HG03039 (cell line): ENCODE measurements at regions not wholly inside any gene's neighbourhood (a gene's known extent, or its start where the extent isn't known, plus 50 kb on each side); places are given as distances from the start of the nearest gene placed in this dataset.

Experiments
- ATAC-seq: cut with Tn5 transposase; IDR thresholded peaks from one replicate; pipeline ENCODE4 v1.9.1; 2021; ENCODE audit warnings: mild to moderate bottlenecking, moderate library complexity; ENCODE audit not compliant: unreplicated experiment

DNA sequence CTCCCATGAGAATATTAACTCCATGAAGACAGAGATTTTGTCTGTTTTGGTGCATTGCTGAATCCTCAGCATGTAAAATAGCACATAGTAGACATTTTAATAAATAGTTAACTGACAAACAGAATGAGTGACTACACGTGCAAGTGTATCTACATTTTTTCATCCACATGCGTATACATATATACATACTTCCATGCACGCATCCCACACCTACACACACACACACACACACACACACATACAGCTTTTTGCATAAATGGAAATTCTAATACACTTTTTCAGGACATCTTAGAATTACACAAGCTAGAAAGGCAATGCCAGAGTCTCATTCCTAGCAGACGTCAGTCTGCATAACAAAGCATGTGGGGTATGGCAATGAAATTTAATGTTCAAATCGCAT is 139.7 kb upstream of the LRFN2 start:
- no peak for ATAC-seq

DNA sequence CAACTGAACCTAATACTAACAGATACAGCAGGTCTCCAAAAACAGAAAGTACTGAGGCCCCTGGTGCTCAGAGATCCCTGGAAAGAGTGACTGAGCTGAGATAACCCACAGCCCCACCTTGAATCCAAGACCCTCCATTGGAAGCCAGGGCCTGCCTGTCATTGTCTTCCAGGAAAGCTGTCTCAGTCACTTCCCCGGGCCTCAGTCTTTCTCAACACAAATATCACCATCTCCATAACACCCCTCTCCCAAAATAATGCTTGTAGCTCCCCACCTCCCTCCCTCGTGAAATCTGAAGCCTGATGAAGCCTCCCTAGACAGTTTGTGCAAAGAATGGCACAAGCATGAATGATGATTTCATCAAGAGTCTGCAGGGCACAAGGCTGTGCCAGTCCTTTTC is 138.2 kb upstream of the LRFN2 start:
- ATAC-seq: no peak

DNA sequence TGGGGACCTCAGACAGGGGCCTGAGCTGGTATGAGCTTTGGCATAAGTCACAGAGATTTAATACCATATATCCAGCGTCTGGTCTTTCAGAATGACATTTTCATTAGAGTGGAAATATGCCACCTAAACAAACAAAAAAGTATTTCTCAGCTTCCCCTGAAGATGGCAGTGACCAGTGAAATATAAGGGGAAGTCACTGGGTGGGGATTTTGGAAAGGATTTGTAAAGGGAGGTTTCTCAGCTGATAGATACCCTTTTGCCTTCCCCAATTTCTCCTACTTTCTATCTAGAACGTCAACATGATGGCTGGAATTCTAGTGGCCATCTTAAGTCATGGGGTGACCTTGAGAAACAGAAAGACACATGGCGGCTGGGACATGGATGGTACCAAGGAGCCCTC is 137.7 kb upstream of the LRFN2 start:
- no peak for ATAC-seq

DNA sequence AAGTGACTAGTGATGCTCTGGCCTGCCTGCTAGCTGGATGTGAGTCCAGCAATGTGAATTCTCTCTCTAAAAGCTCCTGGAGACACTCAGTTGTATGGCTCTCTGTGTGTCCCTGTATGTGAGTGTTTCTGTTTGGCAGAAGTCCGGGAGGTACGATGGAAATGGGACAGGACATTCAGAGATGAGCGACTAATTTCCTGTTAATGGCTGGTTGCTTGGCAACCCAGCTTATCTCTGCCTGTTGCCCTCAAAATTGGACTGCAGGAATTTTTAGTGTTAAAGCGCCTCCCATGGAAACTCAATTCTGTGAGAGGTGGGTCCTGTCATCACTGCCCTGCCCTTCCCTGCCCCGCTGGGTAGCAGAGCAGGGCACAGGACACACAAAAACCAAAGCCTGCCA is 136.8 kb upstream of the LRFN2 start:
- no peak for ATAC-seq

DNA sequence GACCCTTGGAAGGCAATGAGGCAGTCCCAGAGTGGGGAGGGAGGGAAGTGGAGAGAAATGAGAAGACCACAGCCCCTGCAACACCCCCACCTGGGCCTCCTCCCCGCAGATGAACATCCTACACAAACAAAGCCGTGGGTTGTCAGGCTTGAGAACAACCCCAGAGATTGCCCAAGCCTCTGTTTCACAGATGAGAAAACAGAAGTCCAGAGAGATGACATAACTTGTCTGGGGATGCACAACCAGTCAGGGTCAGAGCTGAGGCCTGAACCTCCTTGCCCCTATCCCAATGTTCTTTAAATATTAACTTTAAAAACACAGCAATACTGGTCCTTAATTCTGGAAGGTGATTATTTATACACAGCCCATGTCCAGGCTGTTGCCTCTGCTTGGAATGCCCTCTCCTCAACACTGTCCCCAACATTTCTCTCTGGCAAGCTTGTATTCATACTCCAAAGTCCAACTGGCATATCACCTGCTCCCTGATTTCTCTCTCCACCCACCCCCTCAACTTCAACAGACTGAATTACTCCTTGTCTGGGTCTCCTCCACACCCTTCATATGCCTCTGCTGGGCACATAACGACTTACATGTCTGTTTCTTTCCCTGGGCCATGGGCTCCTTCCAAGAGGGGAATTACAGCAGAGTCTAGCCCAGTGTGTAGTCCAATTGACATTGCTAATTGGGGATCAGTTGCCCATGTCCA is 135.5 kb upstream of the LRFN2 start:
- ATAC-seq: no peak

DNA sequence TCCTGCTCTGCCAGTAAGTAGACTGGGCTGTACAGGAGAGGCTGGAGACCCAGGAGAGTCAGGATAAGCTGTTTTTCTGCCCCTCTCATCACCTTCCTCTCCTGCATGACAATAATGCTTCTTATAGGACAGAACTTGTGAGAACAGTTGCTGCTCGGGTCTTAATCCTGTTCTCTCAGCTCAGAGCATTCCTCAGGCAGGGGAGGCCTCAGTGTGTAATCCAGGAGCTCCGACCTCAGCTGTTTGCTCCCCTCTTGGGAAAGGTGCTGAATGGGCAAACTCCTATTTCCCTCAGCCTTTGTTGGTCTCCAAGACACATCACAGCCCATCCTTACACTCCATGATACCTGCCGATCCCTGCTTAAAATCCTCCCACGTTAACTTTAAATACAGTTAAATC is 134.9 kb upstream of the LRFN2 start:
- no peak for ATAC-seq

DNA sequence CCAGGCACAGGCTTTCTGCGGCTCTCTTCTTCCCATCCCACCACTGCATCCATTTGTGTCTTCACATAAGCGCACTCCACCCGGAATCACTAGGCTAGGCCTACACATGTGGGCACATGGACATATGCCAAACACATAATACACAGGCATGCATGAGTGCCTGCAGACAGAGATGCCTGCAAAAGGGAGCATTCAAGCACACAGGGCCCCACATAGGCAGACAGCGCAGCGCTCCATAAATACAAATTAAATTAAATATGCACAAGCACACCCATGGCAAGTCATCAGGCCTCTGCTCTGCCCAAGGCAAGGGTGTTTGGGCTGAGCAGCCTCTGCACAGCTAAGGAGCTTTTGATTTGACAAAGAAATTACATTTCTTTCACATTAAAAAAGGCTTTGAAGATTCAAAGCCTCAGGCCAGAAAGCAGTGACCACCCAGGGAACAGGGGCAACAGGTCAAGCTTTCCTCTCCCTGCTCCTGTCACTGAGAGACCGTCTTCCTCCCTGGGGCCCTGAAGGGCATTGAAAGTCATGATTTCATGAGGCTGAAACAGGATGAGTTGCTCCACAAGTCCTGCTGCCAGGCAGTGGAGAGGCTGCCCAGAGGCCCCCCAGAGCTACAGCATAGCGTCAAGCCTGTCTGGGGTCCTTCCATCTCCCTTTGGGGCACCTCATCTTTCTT is 134.2 kb upstream of the LRFN2 start:
- no peak for ATAC-seq

DNA sequence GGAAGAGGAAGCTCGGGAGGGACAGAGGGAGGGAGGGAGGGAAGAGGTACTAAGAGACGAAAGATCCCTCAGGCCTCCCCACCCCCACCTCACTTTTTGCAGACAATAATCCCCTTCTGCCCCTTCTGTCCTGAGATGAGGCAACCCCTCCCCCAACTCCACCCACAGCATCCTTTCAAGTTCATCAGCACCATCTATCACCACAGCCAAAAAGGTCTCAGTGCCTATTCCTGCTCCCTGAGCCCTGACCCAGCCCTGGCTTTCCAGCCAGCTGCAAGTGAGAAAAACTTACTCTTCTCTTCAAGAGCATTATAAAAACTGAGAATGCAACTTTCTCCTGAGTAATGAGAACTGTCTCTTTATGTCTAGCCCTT is 133.2 kb upstream of the LRFN2 start:
- no peak for ATAC-seq

DNA sequence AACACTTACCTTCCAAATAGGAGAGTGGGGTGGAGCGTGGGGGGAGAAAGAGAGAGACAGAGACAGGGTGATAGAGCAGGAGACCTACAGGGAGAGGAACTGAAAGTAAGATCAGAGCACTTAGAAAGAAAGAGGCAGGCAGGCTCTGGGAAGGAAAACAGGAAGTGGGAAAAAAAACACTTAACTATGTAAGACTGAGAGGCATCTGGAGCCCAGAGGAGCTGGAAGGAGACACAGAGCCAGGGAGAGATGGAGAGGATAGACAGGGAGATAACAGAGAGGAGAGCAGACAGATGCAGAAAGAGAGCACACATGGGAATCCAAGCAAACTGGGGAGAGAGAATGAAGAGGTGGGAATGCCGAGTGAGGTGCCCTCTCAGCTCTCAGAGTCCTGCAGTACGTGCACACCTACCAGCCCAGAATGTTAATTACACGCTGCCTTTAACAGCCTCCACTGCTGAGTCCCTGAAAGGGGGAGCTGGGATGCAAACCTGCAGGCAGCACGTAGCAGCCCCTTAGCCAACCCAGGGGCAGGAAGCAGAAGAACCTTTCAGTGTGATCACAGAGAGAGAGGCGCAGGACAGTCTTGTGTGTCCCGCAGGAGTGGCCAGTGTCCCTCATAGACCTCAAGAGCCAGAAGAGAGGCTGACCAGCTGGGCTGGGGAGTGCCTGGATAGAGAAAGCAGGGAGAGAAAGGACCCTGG is 132.7 kb upstream of the LRFN2 start:
- peak; percentile 57 for ATAC-seq

DNA sequence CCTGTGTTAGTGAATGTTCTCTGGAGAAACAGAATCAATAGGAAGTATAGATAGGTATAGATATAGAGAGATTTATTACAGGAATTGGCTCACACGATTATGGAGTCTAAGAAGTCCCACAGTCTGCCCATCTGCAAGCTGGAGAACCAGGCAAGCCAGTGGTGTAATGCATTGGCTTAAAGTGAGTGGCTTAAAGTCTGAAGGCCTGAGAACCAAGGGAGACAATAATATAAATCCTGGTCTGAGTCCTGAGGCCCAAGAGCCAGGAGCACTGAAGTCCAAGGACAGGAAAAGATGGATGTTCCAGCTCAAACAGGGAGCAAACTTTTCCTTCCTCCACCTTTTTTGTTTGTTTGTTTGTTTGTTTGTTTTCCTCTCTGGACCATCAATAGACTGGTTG is 131.2 kb upstream of the LRFN2 start:
- no peak for ATAC-seq

DNA sequence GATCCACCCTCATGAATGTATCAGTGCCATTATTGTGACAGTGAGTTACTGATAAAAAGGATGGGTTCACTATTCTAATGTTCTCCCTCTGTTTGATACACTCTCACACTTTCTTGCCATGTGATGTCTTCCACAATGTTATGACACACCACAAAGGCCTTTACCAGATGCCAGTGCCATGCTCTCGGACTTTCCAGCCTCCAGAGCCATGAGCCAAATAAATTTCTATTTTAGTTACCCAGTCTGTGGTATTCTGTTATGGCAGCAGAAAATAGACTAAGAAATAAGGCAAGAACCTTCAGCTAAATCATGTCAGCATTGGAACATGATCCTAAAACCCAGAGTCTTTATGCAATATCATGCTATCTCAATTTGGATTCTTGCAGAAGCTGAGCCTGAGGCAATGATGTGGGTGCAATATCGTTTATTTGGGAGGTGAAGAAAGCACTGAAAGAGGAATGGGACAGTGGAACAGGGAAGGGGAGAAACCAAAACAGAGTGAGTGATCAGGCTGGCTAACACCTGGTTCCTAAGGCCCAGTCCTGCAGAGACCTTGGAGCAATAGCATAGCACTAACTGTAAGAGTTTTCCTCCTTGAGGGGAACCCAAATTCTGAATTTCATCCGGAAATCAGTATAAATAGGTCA is 130.4 kb upstream of the LRFN2 start:
- no peak for ATAC-seq

DNA sequence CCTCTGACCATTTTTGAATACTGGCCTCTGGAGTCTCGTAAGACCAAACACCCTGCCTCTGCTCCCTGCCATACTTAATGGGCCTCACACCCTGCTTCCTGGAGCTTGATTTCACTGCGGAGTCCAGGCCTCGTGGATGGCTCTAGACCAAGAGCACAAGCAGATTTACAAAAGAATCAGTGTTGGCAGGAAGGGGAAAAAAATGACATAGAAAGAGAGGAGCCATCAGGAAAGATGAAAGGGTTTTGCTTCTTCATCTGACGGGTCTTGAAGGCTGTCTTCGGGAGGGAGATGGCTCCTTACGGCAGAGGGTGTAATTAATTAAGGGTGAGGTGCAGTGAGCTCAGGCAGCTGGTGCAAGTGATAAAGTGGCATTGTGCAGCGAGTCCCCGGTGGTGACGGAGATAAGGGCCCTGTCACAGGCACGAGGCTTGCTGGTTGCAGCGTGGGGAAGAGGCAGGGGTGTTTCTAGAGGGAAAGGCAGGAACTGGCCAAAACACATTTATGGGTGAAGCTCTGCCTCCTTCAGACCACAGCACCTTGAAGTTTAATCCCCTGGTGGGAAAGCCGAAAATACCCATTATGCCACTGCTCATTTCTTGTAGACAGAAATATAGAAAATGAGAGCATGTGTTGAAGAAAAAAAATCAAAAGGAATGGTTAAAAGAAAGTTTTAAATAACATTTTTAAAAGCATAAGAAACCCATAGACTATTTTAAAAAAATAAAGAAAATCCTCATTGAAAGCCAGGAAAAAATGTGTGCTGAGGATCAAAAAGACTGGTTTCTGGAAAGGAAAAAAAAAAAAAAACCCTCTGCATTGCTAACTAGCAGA is 128.6 kb upstream of the LRFN2 start:
- no peak for ATAC-seq

DNA sequence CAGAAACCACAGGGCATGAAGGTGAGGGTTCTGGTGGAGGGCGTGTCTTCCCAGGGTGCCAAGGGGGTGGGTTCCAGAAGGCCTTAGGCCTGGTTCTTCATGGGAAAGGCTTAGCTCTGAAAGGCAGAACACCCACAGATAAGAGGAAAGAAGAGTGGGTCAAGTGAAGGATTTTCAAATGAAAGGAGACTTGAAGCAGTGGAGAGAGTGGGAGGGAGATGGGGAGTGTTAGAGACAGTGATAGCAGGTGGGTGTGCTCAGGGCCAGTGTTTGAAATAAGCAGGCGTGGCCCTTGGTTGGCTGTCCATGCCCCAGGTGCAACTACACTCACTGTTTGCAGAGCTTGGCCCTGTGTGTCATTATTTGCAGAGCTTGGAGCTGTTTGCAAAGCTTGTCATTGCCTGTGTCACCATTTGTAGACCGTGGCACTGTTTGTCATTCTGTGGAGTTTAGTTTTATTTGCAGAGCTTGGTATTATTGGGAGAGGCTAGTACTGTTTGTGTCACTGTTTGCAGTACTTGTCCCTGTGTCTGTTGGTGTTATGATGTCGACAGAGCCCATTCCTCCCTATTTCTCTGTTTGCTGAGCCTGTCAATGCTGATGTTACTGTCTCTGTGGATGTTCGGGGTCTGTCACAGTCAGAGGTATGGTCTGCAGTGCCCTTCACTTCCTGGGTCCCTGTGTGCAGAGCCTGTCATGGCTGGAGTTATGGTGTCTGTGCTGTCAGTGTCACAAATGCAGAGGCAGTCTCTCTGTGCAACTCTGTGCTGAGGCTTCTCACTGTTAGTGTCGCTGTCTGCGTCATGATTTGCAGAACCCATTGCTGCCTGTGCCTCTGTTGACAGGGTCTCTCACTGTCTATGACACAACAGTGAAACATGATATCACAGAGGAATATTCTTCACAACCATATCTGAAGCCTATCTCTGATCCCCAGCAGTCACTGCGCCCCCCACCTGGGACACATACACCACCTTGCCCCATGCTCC is 127.7 kb upstream of the LRFN2 start:
- ATAC-seq: no peak

DNA sequence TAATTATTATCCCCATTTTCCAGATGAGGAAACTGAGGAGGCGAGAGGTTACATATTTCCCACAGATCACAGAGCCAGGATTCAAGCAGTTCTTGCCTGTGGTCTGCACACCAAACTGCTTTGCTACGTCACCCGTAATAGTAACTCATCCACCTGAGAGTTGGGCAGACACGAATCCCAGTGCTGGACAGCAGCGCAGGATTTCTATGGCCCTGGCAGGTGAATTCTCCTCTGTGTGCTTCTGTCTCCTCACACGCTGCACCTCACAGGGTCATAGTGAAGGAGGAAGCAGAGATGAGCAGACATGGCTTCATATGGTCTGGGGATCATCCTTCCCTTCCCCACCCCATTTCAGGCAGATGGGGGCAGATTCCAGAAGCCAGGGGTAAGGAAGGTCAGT is 127.0 kb upstream of the LRFN2 start:
- no peak for ATAC-seq

DNA sequence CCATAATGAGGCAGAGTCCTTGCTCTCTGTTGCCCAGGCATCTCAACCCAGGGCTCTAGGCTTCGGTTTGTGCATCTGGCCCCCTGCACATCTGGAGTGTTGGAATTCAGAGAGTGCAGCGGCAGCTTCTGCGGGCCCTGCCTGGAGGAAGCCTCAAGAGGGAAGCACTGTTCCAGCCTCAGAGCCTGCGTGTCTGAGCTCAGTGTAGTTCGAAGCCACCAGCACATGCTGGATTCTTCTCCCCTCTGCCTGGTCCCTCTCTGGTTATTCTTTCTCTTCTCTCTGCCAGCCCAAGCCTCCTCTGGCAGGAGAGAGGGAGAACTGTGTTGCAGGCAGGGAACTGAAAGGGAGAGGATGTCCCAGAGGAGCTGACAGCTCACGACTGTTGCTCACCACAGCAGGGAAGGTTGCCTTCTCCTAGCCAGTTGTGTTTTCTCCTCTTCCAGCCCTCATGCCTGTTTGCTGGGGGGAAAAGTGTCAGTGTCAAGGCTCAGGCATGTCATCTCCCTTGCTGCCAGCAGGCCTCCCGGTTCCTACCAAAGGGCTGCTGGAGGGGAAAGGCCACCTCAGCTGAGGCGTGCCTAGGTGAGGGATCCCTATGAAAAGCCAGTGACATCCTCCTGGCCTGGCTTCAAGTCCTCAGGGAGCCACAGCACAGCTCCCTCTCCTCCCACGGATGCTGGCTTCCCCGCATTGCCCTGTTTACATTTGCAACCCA is 126.0 kb upstream of the LRFN2 start:
- no peak for ATAC-seq

DNA sequence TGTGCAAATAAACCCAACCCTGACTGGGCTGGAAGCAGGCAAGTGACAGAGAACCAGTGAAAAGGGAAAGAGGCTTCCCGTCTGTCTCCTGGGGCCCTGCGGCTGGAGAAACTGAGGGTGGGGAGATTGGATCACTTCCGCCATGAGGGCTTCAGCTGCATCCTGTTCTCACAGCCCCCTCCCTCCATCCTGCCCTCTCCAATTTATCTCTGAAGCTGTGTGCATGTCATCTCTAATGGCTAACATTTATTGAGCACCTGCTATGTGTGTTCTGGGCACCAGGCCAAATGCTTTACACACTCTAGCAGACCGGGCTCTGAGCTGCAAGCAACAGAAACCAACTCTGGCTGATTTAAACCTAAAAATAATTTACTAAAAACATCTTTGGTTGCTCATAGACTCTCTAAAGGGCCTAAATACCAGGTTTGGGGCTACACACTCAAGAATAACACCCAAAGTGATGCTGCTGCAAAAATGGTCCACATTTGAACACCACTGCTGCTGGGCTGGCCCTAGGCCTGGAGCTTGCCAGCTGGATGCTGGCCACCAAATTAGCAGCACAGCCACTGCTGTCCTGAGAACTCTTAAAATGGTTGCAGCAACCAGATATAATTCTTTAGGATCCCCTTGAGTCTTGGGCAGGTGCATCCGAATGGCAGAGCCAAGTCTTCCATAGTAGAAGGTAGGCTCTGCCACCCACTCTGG is 123.6 kb upstream of the LRFN2 start:
- no peak for ATAC-seq

DNA sequence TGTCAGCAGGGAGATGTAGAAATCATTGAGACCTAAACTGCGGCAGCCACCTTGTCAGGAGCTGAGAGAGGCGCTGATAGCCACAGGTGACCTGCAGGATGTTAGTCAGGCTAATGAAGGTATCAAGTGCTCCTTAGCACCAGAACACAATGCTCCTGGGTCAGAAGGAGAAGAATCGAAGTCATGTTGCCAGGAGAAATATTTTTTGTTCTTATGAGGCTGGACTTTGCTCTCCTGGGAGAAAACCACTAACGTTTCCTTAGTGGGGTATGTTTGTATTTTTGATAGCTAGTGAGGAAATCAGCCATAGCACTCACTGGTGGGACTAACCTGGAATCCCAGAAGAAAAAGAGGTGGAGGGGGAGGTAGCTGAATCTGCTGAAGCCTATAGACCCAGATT is 120.9 kb upstream of the LRFN2 start:
- no peak for ATAC-seq

DNA sequence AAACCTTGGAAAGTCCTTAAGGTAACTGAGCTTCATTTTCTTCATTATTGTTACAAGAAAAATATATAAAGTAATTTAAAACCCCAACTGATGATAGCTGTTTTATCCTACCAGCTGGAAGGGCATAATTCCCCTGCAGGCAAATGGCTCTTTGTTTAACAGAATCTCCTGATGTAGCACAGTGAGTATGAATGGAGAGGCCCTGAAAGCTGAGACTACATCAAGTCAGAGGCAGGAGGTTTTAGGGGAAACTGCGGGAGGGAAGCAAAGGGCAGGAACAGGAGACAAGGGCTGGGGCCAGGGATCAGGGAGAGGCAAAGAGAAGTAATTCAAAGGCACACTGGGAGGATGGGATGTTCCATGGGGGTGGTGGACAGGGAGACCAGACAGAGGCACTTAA is 119.0 kb upstream of the LRFN2 start:
- no peak for ATAC-seq
